ENCODE measurements at regions not wholly inside any gene's neighbourhood (a gene's known extent, or its start where the extent isn't known, plus 50 kb on each side); places are given as distances from the start of the nearest gene placed in this dataset.

- TF ChIP-seq OSR1 (CRISPR knock-in tag; IDR thresholded peaks at IDR 0.05), result no peak
- no peak for TF ChIP-seq PPARA (CRISPR knock-in tag; IDR thresholded peaks at IDR 0.05; ENCODE audit: borderline replicate concordance)
- no peak for TF ChIP-seq ZFP30 (CRISPR knock-in tag; IDR thresholded peaks at IDR 0.05)
- TF ChIP-seq GLIS3 (CRISPR knock-in tag; IDR thresholded peaks at IDR 0.05), result no peak
- no peak for TF ChIP-seq ARNTL (CRISPR knock-in tag; IDR thresholded peaks at IDR 0.05; ENCODE audit: borderline replicate concordance, low read depth)
- TF ChIP-seq ZC3H10 (CRISPR knock-in tag; IDR thresholded peaks at IDR 0.05), result no peak
- no peak for TF ChIP-seq TSHZ2 (CRISPR knock-in tag; IDR thresholded peaks at IDR 0.05)
- TF ChIP-seq RARB (CRISPR knock-in tag; IDR thresholded peaks at IDR 0.05), result no peak
- TF ChIP-seq ZNF565 (CRISPR knock-in tag; conservative IDR thresholded peaks at IDR 0.05; ENCODE audit: low read depth), result no peak
- TF ChIP-seq TOX (CRISPR knock-in tag; IDR thresholded peaks at IDR 0.05; ENCODE audit: borderline replicate concordance), result no peak
- TF ChIP-seq ZNF8 (CRISPR knock-in tag; IDR thresholded peaks at IDR 0.05), result no peak
- TF ChIP-seq BACH2 (CRISPR knock-in tag; IDR thresholded peaks at IDR 0.05; ENCODE audit: borderline replicate concordance), result no peak
- no peak for TF ChIP-seq ZNF70 (CRISPR knock-in tag; IDR thresholded peaks at IDR 0.05)
- no peak for TF ChIP-seq ZFP3 (CRISPR knock-in tag; IDR thresholded peaks at IDR 0.05)
- no peak for TF ChIP-seq TCF4 (CRISPR knock-in tag; IDR thresholded peaks at IDR 0.05; ENCODE audit: borderline replicate concordance)
- TF ChIP-seq CREB5 (CRISPR knock-in tag; IDR thresholded peaks at IDR 0.05; ENCODE audit: low read depth), result no peak
- no peak for TF ChIP-seq SNAI2 (CRISPR knock-in tag; IDR thresholded peaks at IDR 0.05)
- no peak for ATAC-seq
Observed at GRCh38 chr2:160680294-160680693, 186.7 kb upstream of the RBMS1 start.

GRCh38 chr2:160680974-160681373, 187.4 kb upstream of the RBMS1 start:
- TF ChIP-seq CREB5 (CRISPR knock-in tag; IDR thresholded peaks at IDR 0.05; ENCODE audit: low read depth) (no peak), ESRRG (CRISPR knock-in tag; IDR thresholded peaks at IDR 0.05) (no peak), ZNF8 (CRISPR knock-in tag; IDR thresholded peaks at IDR 0.05) (peak; percentile 90)
- no peak for ATAC-seq

- TF ChIP-seq TSHZ2 (CRISPR knock-in tag; IDR thresholded peaks at IDR 0.05) (no peak), OSR1 (CRISPR knock-in tag; IDR thresholded peaks at IDR 0.05) (no peak), ISL1 (CRISPR knock-in tag; IDR thresholded peaks at IDR 0.05) (no peak), CREB5 (CRISPR knock-in tag; IDR thresholded peaks at IDR 0.05; ENCODE audit: low read depth) (no peak), CSRNP3 (CRISPR knock-in tag; IDR thresholded peaks at IDR 0.05) (no peak), BACH2 (CRISPR knock-in tag; IDR thresholded peaks at IDR 0.05; ENCODE audit: borderline replicate concordance) (no peak), ZFP3 (CRISPR knock-in tag; IDR thresholded peaks at IDR 0.05) (no peak), ARNTL (CRISPR knock-in tag; IDR thresholded peaks at IDR 0.05; ENCODE audit: borderline replicate concordance, low read depth) (no peak), ZNF565 (CRISPR knock-in tag; conservative IDR thresholded peaks at IDR 0.05; ENCODE audit: low read depth) (no peak), GLIS3 (CRISPR knock-in tag; IDR thresholded peaks at IDR 0.05) (no peak), ZNF8 (CRISPR knock-in tag; IDR thresholded peaks at IDR 0.05) (no peak), TOX (CRISPR knock-in tag; IDR thresholded peaks at IDR 0.05; ENCODE audit: borderline replicate concordance) (no peak), ESRRG (CRISPR knock-in tag; IDR thresholded peaks at IDR 0.05) (no peak), POU6F1 (CRISPR knock-in tag; IDR thresholded peaks at IDR 0.05; ENCODE audit: borderline replicate concordance, low read depth) (no peak), ZNF70 (CRISPR knock-in tag; IDR thresholded peaks at IDR 0.05) (no peak)
- no peak for ATAC-seq
Observed at GRCh38 chr2:160683206-160683605, 189.6 kb upstream of the RBMS1 start.

Data from SK-N-SH treated with all-trans-retinoic acid at 6 μM for 48 hours (cell line).